ENCODE measurements at regions not wholly inside any gene's neighbourhood (a gene's known extent, or its start where the extent isn't known, plus 50 kb on each side); places are given as distances from the start of the nearest gene placed in this dataset.

DNA sequence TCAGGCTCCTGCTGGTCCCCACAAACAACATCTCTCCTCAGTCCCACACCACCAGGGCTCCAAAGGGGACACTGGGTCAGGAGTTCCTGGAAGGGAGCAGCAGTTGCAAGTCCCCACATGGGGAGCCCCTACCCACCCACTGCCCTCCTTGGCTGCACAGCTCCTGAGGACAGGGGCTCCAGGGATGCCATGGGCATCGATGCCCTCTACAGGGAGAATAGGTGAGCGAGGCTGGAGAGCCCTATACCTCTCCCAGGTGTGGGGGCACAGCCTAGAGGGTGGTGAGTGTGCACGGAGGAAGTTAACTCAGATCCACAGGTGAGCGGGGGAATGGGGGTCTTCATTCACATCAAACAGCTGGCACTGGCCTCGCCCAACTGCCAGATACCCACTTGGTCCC, 141.2 kb upstream of the LINGO1 start:
- TF ChIP-seq, protein P1, sequence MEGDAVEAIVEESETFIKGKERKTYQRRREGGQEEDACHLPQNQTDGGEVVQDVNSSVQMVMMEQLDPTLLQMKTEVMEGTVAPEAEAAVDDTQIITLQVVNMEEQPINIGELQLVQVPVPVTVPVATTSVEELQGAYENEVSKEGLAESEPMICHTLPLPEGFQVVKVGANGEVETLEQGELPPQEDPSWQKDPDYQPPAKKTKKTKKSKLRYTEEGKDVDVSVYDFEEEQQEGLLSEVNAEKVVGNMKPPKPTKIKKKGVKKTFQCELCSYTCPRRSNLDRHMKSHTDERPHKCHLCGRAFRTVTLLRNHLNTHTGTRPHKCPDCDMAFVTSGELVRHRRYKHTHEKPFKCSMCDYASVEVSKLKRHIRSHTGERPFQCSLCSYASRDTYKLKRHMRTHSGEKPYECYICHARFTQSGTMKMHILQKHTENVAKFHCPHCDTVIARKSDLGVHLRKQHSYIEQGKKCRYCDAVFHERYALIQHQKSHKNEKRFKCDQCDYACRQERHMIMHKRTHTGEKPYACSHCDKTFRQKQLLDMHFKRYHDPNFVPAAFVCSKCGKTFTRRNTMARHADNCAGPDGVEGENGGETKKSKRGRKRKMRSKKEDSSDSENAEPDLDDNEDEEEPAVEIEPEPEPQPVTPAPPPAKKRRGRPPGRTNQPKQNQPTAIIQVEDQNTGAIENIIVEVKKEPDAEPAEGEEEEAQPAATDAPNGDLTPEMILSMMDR (conservative IDR thresholded peaks at IDR 0.05) = no peak
- no peak overlapping the region for H3K27ac ChIP-seq

DNA sequence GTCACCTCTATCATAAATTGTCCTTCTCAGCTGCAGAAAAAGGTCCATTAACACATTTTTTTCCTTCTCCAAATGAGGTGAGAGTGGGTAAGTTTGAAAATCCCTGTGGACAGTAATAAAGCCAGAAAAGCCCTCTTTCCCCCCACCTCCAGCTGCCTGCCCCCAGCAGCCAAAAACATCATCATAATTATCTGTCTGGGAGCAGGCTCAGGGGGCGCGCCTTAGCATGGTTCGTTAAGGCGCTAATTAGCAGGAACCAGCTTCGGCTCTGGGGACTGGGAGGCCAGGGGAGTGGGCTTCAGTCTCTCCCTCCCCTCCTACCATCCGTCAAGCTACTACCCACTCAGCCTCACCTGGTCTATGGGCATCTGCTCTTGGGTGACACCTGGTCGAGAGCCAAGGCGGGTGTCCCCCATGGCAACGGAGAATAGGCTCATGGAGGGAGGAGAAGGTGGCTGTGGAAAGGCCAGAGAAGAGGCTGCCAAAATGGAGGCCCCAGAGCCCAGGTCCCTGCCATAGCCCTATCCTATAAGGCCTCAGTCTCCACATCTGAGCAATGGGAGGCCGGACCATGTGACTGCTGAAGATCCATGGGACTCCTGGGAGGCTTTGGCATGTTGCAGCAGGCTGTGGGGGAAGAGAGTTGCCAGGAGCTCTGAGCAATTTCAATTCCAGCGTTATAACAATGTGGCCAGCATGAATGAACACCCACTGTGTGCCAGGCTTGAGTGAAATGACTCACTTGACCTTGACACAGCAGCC, 140.1 kb upstream of the LINGO1 start:
- TF ChIP-seq, protein P1 (conservative IDR thresholded peaks at IDR 0.05) = no peak
- no peak overlapping the region for H3K27ac ChIP-seq

DNA sequence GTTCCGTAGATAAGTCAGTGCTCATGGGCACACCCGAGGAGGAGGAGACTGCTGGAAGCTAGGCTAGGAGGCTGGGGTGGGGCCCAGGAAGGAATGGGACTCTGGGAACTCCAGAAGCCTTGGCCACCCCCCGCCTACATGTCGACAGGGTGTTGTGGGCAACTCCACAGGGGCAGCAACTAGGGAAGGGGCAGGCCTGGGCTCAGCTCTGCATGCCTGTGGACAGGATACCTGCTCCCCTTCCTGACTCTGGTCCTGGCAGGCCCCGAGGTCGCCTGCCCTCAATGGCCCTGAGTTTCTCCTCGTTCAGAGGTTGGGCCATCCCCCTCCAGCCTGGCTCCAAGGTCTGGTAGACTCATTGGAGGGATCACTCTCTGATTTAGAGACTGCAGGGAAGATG, 138.9 kb upstream of the LINGO1 start:
- TF ChIP-seq, protein P1 (conservative IDR thresholded peaks at IDR 0.05) = no peak
- no peak overlapping the region for H3K27ac ChIP-seq

DNA sequence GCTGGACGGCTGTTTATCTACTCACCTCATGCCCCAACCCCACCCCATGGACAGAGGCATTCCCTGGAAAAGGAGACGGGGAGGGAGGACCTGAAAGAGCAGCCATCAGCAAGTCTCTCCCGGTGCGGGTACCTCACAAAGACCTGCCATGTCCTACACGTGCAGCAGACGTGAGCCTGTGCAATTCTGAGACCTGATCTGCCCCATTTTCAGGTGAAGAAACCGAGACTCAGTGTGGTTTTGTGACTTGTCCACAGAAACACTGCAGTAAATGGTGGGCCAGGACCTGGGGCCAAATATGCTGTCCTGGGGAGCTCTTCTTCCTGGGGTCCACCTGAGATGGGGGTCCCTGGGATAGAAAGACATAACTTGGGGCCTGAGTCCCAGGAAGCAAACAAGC, 137.0 kb upstream of the LINGO1 start:
- TF ChIP-seq, protein P1 (conservative IDR thresholded peaks at IDR 0.05) = no peak
- no peak overlapping the region for H3K27ac ChIP-seq

DNA sequence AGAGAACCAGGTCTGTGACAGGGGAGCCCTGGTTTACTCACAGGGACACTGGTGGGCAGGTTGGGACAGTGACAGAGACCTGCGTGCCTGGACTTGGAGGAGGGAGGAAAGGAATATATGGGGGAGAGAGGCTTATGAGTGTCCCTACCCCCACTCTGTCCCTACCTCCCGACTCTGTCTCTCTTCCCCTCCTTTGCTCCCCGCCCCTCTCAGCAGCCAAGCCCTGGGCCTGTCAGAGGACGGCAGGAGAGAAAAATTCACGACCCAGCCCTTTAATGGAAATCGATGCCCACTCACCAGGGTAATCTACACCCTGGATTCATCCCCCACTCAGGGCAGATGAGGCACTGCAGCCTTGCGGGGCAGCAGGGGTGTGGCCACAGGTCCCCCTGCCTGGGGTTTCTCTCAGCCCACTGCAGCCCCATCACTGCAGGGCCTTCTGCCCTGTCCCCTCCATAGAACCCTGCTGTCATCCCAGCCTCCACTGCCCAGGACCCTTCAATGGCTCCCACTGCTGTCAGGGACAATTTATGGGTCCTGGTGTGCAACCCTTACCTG, 135.9 kb upstream of the LINGO1 start:
- H3K27ac ChIP-seq = no peak overlapping the region
- TF ChIP-seq, protein P1 (conservative IDR thresholded peaks at IDR 0.05) = no peak

DNA sequence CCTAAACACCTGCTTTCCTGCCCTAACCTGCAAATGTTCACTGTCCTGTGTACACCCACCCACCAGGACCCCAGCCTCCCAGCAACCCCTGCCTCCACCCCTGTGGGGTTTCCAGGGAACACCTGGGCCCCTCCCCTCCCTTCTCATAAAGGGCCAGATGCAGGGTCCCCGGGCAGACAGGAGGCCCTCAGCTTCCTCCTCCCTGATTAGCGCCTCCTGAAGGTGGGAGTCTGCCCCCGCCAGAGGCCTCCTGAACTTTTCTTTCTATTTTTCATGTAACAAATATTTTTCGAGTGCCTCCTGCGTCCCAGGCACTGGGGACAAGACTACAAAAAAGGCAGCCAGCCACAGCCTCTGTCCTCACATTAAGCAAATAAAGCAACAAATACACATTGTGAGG, 135.4 kb upstream of the LINGO1 start:
- TF ChIP-seq, protein P1 (conservative IDR thresholded peaks at IDR 0.05) = no peak
- no peak overlapping the region for H3K27ac ChIP-seq

DNA sequence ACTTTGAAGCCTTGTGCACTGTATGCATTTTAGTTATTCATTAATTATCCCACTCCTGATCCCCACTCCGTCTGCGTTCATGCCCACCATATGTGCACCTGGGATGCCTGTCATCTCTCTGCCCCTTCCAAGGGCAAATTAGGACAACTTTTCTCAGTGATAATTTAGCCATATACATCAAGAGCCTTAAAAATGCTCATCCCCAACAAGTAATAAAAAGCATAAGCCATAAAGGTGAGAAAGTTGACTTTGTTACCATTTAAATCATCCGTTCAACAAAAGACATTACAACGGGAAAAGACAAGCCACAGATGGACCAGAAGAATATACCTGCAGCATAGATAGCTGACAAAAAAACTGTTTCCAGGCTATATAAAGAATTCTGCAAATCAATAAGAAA, 131.4 kb upstream of the LINGO1 start:
- H3K27ac ChIP-seq = no peak overlapping the region
- TF ChIP-seq, protein P1 (conservative IDR thresholded peaks at IDR 0.05) = no peak

Measured in VCaP (cell line).